ENCODE measurements at regions not wholly inside any gene's neighbourhood (a gene's known extent, or its start where the extent isn't known, plus 50 kb on each side); places are given as distances from the start of the nearest gene placed in this dataset.

DNA sequence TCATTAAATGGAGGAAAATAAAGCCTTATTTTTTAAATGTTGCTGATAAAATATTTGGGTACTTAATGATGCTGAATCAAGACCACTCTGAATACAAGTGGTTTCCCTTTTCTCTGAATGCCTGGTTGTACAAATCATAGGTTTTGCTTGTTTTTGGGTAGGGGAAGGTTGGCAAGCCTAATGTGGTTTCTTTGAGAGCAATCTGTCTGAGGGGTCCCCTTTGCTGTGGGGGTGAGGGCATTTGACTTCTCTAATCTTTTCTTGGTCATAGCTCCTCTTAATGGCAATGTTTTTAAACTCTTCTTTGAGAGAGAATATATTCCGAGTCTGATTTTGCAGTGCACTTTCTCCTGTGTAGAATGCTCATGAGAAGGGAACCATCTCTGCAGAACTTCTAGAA lies 99.2 kb downstream of the SOX4 start:
- no peak overlapping the region for H3K9ac ChIP-seq (ENCODE audit: control insufficient read depth, extremely low read depth, insufficient read depth, low read length)
- no peaks in the 10 kb centered on the region for H3K36me3 ChIP-seq (ENCODE audit: control insufficient read depth in 2 of 2, extremely low read depth in 1 of 2, insufficient read depth in 2 of 2, low read length in 2 of 2)
- no peak for FAIRE-seq
- H2AFZ ChIP-seq (ENCODE audit: control insufficient read depth, low read length) = no peak overlapping the region
- H3K79me2 ChIP-seq (ENCODE audit: control insufficient read depth, insufficient read depth, low read length) = no peaks in the 10 kb centered on the region
- dilution Hi-C loops (cut with MboI; ENCODE audit: extremely low pct_ligation_motif_present, low sequenced_read_pairs) = no loop called here
- no peak overlapping the region for H3K4me3 ChIP-seq (ENCODE audit: control insufficient read depth in 2 of 3, extremely low read depth in 1 of 3, insufficient read depth in 2 of 3, low read depth in 1 of 3, low read length in 3 of 3)
- no peak for TF ChIP-seq EZH2 (IDR thresholded peaks at IDR 0.05; ENCODE audit: low read length)
- TF ChIP-seq, protein P1, sequence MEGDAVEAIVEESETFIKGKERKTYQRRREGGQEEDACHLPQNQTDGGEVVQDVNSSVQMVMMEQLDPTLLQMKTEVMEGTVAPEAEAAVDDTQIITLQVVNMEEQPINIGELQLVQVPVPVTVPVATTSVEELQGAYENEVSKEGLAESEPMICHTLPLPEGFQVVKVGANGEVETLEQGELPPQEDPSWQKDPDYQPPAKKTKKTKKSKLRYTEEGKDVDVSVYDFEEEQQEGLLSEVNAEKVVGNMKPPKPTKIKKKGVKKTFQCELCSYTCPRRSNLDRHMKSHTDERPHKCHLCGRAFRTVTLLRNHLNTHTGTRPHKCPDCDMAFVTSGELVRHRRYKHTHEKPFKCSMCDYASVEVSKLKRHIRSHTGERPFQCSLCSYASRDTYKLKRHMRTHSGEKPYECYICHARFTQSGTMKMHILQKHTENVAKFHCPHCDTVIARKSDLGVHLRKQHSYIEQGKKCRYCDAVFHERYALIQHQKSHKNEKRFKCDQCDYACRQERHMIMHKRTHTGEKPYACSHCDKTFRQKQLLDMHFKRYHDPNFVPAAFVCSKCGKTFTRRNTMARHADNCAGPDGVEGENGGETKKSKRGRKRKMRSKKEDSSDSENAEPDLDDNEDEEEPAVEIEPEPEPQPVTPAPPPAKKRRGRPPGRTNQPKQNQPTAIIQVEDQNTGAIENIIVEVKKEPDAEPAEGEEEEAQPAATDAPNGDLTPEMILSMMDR (optimal IDR thresholded peaks at IDR 0.05 in 1 of 3, IDR thresholded peaks at IDR 0.05 in 1 of 3, conservative IDR thresholded peaks at IDR 0.05 in 1 of 3; ENCODE audit: extremely low read depth in 1 of 3, insufficient read depth in 2 of 3, low read length in 3 of 3) = no peak
- no peaks in the 10 kb centered on the region for H3K27me3 ChIP-seq (ENCODE audit: control insufficient read depth, extremely low read depth, insufficient read depth, low read length)
- no peak overlapping the region for H3K4me2 ChIP-seq (ENCODE audit: control insufficient read depth, extremely low read depth, insufficient read depth, low read depth, low read length)
- no peaks in the 10 kb centered on the region for H3K9me3 ChIP-seq (ENCODE audit: control insufficient read depth, low read depth, low read length)
- H4K20me1 ChIP-seq (ENCODE audit: control insufficient read depth, extremely low read depth, insufficient read depth, low read length) = no peaks in the 10 kb centered on the region
- H3K9me1 ChIP-seq (ENCODE audit: control insufficient read depth, extremely low read depth, insufficient read depth, low read length) = no peaks in the 10 kb centered on the region
- no peaks in the 10 kb centered on the region for H3K4me1 ChIP-seq (ENCODE audit: control insufficient read depth, extremely low read depth, insufficient read depth, low read length)
- no peak for DNase-seq (ENCODE audit: low read depth, low spot score)
- H3K27ac ChIP-seq (ENCODE audit: control insufficient read depth, insufficient read depth, low read length) = no peak overlapping the region

DNA sequence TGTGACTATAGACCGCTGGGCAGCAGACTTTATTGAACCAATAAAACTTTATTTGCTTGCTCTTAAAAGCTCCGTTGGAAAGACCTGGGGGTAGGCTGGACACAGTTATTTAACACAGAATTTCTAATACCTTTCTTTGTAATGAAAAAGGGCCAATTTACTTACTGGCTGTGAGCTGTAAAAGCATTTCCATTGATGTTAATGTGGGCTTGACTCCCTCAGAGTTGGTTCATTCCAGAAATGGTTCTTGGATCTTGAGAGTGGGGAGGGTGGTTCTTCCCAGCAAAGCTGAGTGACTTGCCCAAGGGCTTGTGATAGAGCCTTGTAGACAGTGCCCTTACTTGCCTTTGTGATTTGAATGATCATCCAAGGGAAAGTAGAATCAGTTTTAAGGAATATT lies 100.6 kb downstream of the SOX4 start:
- no peaks in the 10 kb centered on the region for H3K4me1 ChIP-seq (ENCODE audit: control insufficient read depth, extremely low read depth, insufficient read depth, low read length)
- no peaks in the 10 kb centered on the region for H3K27me3 ChIP-seq (ENCODE audit: control insufficient read depth, extremely low read depth, insufficient read depth, low read length)
- no peaks in the 10 kb centered on the region for H3K79me2 ChIP-seq (ENCODE audit: control insufficient read depth, insufficient read depth, low read length)
- no peak overlapping the region for H2AFZ ChIP-seq (ENCODE audit: control insufficient read depth, low read length)
- no peak overlapping the region for H3K27ac ChIP-seq (ENCODE audit: control insufficient read depth, insufficient read depth, low read length)
- DNase-seq (ENCODE audit: low read depth, low spot score) = no peak
- no peaks in the 10 kb centered on the region for H3K9me1 ChIP-seq (ENCODE audit: control insufficient read depth, extremely low read depth, insufficient read depth, low read length)
- TF ChIP-seq EZH2 (IDR thresholded peaks at IDR 0.05; ENCODE audit: low read length) = no peak
- TF ChIP-seq, protein P1 (optimal IDR thresholded peaks at IDR 0.05 in 1 of 3, IDR thresholded peaks at IDR 0.05 in 1 of 3, conservative IDR thresholded peaks at IDR 0.05 in 1 of 3; ENCODE audit: extremely low read depth in 1 of 3, insufficient read depth in 2 of 3, low read length in 3 of 3) = no peak
- dilution Hi-C loops (cut with MboI; ENCODE audit: extremely low pct_ligation_motif_present, low sequenced_read_pairs) = no loop called here
- H4K20me1 ChIP-seq (ENCODE audit: control insufficient read depth, extremely low read depth, insufficient read depth, low read length) = no peaks in the 10 kb centered on the region
- H3K9me3 ChIP-seq (ENCODE audit: control insufficient read depth, low read depth, low read length) = no peaks in the 10 kb centered on the region
- H3K4me3 ChIP-seq (ENCODE audit: control insufficient read depth in 2 of 3, extremely low read depth in 1 of 3, insufficient read depth in 2 of 3, low read depth in 1 of 3, low read length in 3 of 3) = no peak overlapping the region
- no peaks in the 10 kb centered on the region for H3K36me3 ChIP-seq (ENCODE audit: control insufficient read depth in 2 of 2, extremely low read depth in 1 of 2, insufficient read depth in 2 of 2, low read length in 2 of 2)
- FAIRE-seq = no peak
- H3K9ac ChIP-seq (ENCODE audit: control insufficient read depth, extremely low read depth, insufficient read depth, low read length) = no peak overlapping the region
- no peak overlapping the region for H3K4me2 ChIP-seq (ENCODE audit: control insufficient read depth, extremely low read depth, insufficient read depth, low read depth, low read length)

Measured in keratinocyte (primary cell).